RCC 7860 (cell line): ENCODE measurements at regions not wholly inside any gene's neighbourhood (a gene's known extent, or its start where the extent isn't known, plus 50 kb on each side); places are given as distances from the start of the nearest gene placed in this dataset.
A peak's percentile ranks its signal among the peaks of the same experiment; 100 is the strongest.
"Not testable (repeated sequence)": the region's sequence is repeated elsewhere in the genome, so short reads cannot be mapped to it uniquely, and the experiment has no call there.

Experiments
- DNase-seq: peaks from one replicate; pipeline ENCODE4 v3.0.0-alpha.2; 2015; ENCODE audit warnings: low spot score
- FAIRE-seq: peaks from 2 replicates; lab custom pipeline; 2012; peaks lifted over from hg19 to GRCh38; lab: Jason Lieb, UNC

GRCh38 chr2:64250063-64250462 is 105.8 kb upstream of the PELI1 start:
- DNase-seq = no peak
- FAIRE-seq = no peak

- DNase-seq (no peak), FAIRE-seq (no peak)
Observed at GRCh38 chr2:64250751-64251423, 106.7 kb upstream of the PELI1 start.

- FAIRE-seq (no peak), DNase-seq (no peak)
Observed at GRCh38 chr2:64251497-64252250, 107.5 kb upstream of the PELI1 start.

- not testable (repeated sequence) for FAIRE-seq, DNase-seq
Observed at GRCh38 chr2:64252251-64252978, 108.2 kb upstream of the PELI1 start.

- DNase-seq = not testable (repeated sequence)
Observed at GRCh38 chr2:64253421-64253820, 109.2 kb upstream of the PELI1 start.

GRCh38 chr2:64258566-64258965 is 114.3 kb upstream of the PELI1 start:
- no peak for FAIRE-seq
- no peak for DNase-seq

More at GRCh38 chr2:64253421-64253820, 109.2 kb upstream of the PELI1 start:
- FAIRE-seq = not testable (repeated sequence)

GRCh38 chr2:64259312-64259711 is 115.1 kb upstream of the PELI1 start:
- DNase-seq = no peak
- no peak for FAIRE-seq

GRCh38 chr2:64260093-64260803 is 116.0 kb upstream of the PELI1 start:
- DNase-seq (no peak), FAIRE-seq (no peak)

- FAIRE-seq = no peak
- no peak for DNase-seq
Observed at GRCh38 chr2:64260817-64261216, 116.6 kb upstream of the PELI1 start.

GRCh38 chr2:64262071-64262470 is 117.9 kb upstream of the PELI1 start:
- DNase-seq = peak; percentile 20
- FAIRE-seq = no peak

- FAIRE-seq (no peak), DNase-seq (no peak)
Observed at GRCh38 chr2:64262816-64263215, 118.6 kb upstream of the PELI1 start.

GRCh38 chr2:64263315-64263714 is 119.1 kb upstream of the PELI1 start:
- no peak for DNase-seq
- FAIRE-seq = no peak

- FAIRE-seq (no peak), DNase-seq (no peak)
Observed at GRCh38 chr2:64267699-64268098, 123.5 kb upstream of the PELI1 start.

GRCh38 chr2:64268330-64269048 is 124.3 kb upstream of the PELI1 start:
- FAIRE-seq = no peak
- no peak for DNase-seq

- FAIRE-seq = peak; percentile 95
- DNase-seq = peak; percentile 96
Observed at GRCh38 chr2:64273524-64274398, 129.5 kb upstream of the PELI1 start.

GRCh38 chr2:64274399-64275173 is 130.4 kb upstream of the PELI1 start:
- DNase-seq (peak; percentile 49), FAIRE-seq (peak; percentile 66)

GRCh38 chr2:64275174-64275466 is 130.9 kb upstream of the PELI1 start:
- no peak for DNase-seq
- FAIRE-seq = peak; percentile 55

- FAIRE-seq (no peak), DNase-seq (peak; percentile 53)
Observed at GRCh38 chr2:64276417-64277095, 132.3 kb upstream of the PELI1 start.
